Stomach (tissue), 8 donors: ENCODE measurements at regions not wholly inside any gene's neighbourhood (a gene's known extent, or its start where the extent isn't known, plus 50 kb on each side); places are given as distances from the start of the nearest gene placed in this dataset.

ENCODE experiments used
- DNase-seq, 2 donors: peaks; one replicate each; pipeline versions ENCODE4 v3.0.0 to v3.0.0-alpha.2; 2013 to 2019
- H3K27ac ChIP-seq, 5 donors: fragments of 200-600 bp in 4 of 5; sonication (generic) in 4 of 5; one replicate each; pipeline ENCODE4 v1.5.1; 2013 to 2019; ENCODE audit warnings: mild to moderate bottlenecking in 1 of 5, moderate library complexity in 1 of 5
- H3K27me3 ChIP-seq, 3 donors: fragments of 200-600 bp; sonication (generic); one replicate each; pipeline ENCODE4 v1.5.1; 2017 to 2019; ENCODE audit warnings: mixed run types in 1 of 3
- H3K36me3 ChIP-seq, 4 donors: fragments of 200-600 bp; sonication (generic); 1 replicate in 3 of 4; 2 replicates in 1 of 4; pipeline ENCODE4 v1.5.1; 2016 to 2019
- H3K4me1 ChIP-seq, 4 donors: fragments of 200-600 bp; sonication (generic); one replicate each; pipeline ENCODE4 v1.5.1; 2016 to 2019
- H3K4me3 ChIP-seq, 4 donors: fragments of 200-600 bp; sonication (generic) in 3 of 4; one replicate each; pipeline ENCODE4 v1.5.1; 2016 to 2019; ENCODE audit warnings: mild to moderate bottlenecking in 1 of 4
- H3K9me3 ChIP-seq, 4 donors: fragments of 200-600 bp; sonication (generic); one replicate each; pipeline ENCODE4 v1.5.1; 2016 to 2019
- EP300 ChIP-seq: sonication (generic); formaldehyde crosslinking; IDR thresholded peaks from one replicate; pipeline ENCODE4 v1.6.1; 2017; ENCODE audit warnings: antibody characterized with exemption
- POLR2A ChIP-seq, 4 donors: fragments of 450-650 bp; IDR thresholded peaks; one replicate each; pipeline ENCODE4 v1.6.1; 2016; ENCODE audit warnings: antibody characterized with exemption in 4 of 4, control low read depth in 2 of 4, mild to moderate bottlenecking in 1 of 4, moderate library complexity in 1 of 4
- POLR2AphosphoS5 ChIP-seq, 3 donors: sonication (generic); formaldehyde crosslinking; IDR thresholded peaks; one replicate each; pipeline ENCODE4 v1.6.1; 2016; ENCODE audit warnings: antibody characterized with exemption in 3 of 3
- WGBS, 5 donors: extraction: QIAGEN DNeasy Blood & Tissue Kit in 3 of 5; methylation state at CpG; one replicate each; pipeline versions ENCODE4 v1.1.5 to v1.1.7; 2013 to 2018; 5-methylcytosine and 5-hydroxymethylcytosine counted together
- intact Hi-C: fragments of 100-400 bp; cut with DNase I; formaldehyde crosslinking; loops from one replicate; pipeline ENCODE4 v1.15.1; 2023; ENCODE audit warnings: low total_unique reads
- TF ChIP-seq, protein P1 (sequence below), 7 experiments: fragments of 450-650 bp in 4 of 7; fragments of 200-600 bp in 3 of 7; sonication (generic) in 3 of 7; IDR thresholded peaks; one replicate each; pipeline ENCODE4 v1.5.1; 2016 to 2019; ENCODE audit warnings: antibody characterized with exemption in 7 of 7, control low read depth in 2 of 7, mild to moderate bottlenecking in 1 of 7
- donor health status: healthy with polysubstance abuse.
- donor health status: Bipolar disorder and iron deficiency.
- donor health status: healthy.

DNA sequence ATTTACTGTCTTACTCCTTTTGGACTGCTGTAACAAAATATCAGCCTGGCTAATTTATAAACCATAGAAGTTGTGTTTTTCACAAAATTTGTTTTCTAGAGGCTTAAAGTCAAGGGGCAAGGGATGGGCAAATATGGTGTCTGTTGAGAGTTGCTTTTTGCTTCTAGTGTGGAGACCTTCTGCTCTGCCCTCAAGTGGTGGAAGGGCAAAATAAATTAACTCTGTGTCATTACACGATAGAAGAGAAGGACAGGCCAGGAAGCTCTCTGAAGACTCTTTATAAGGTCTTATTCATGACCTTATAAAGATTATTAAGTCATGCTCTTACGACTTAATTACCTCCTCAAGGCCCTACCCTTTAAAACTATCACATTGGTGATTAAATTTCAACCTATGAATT is 181.2 kb upstream of the LRATD1 start:
- Histone ChIP-seq H3K27me3 (no peaks in the 10 kb centered on the region), H3K9me3 (peaks cover 0 to under 1% (median 0%) of the 10 kb centered on the region in 4 donors), H3K36me3 (no peaks in the 10 kb centered on the region), H3K27ac (no peak overlapping the region), H3K4me3 (no peak overlapping the region), H3K4me1 (no peaks in the 10 kb centered on the region)
- TF ChIP-seq EP300 (no peak), POLR2A (IDR thresholded peaks at IDR 0.05) (no peak)
- TF ChIP-seq, protein P1, sequence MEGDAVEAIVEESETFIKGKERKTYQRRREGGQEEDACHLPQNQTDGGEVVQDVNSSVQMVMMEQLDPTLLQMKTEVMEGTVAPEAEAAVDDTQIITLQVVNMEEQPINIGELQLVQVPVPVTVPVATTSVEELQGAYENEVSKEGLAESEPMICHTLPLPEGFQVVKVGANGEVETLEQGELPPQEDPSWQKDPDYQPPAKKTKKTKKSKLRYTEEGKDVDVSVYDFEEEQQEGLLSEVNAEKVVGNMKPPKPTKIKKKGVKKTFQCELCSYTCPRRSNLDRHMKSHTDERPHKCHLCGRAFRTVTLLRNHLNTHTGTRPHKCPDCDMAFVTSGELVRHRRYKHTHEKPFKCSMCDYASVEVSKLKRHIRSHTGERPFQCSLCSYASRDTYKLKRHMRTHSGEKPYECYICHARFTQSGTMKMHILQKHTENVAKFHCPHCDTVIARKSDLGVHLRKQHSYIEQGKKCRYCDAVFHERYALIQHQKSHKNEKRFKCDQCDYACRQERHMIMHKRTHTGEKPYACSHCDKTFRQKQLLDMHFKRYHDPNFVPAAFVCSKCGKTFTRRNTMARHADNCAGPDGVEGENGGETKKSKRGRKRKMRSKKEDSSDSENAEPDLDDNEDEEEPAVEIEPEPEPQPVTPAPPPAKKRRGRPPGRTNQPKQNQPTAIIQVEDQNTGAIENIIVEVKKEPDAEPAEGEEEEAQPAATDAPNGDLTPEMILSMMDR (IDR thresholded peaks at IDR 0.05) = no peak
- intact Hi-C loops = no loop called here
- 69 to 83% (median 76%) methylated on average over 2 of the region's 2 CpGs for WGBS, 5 donors
- DNase-seq = no peak

DNA sequence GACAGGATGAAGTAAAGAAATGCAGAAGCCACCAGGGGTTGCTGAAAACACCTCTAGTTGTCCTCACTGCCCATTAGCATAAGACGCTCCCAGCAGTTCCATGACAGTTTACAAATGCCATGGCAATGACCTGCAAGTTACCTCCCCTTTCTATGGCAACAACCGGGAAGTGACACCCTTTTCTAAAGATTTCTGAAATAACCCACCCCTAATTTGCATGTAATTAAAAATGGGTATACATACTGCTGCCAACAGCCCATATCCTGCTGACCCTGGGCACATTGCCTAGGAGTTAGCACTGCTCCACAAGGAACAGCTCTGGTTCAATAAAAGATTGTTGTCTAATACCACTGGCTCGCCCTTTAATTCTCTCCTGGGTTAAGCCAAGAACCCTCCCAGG is 178.3 kb upstream of the LRATD1 start:
- peaks cover 0 to 7% (median 0%) of the 10 kb centered on the region in 4 donors for H3K9me3 ChIP-seq
- no peak for DNase-seq
- TF ChIP-seq, protein P1 (IDR thresholded peaks at IDR 0.05) = no peak
- TF ChIP-seq EP300 (no peak), POLR2AphosphoS5 (IDR thresholded peaks at IDR 0.05) (no peak), POLR2A (IDR thresholded peaks at IDR 0.05) (no peak)
- no peaks in the 10 kb centered on the region for H3K27me3 ChIP-seq
- no peaks in the 10 kb centered on the region for H3K36me3 ChIP-seq
- no peak overlapping the region for H3K27ac ChIP-seq
- WGBS, 5 donors = 76 to 84% (median 81%) methylated on average over 3 of the region's 3 CpGs
- H3K4me1 ChIP-seq = no peaks in the 10 kb centered on the region
- intact Hi-C loops = no loop called here
- no peak overlapping the region for H3K4me3 ChIP-seq

DNA sequence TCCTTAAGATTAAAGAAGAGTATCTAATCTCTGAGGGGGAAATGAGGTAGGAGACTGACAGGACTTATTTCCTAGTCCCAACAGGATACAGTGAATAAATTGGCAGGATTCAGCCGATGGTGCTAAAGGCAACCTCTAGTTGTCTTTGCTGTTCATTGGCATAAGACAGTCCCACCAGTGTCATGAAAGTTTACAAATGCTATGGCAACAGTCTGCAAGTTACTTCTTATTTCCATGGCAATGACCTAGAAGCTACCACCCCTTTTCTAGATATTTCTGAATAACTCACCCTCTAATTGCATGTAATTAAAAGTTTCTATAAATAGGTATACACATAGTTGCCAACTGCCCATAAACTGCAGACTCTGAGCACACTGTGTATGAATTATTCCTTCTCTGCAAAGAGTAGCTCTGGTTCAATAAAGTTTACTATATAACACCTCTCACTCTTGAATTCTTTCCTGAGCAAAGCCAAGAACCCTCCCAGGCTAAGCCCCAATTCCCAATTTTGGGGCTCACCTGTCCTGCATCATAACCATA is 172.7 kb upstream of the LRATD1 start:
- no peak overlapping the region for H3K4me3 ChIP-seq
- WGBS, 5 donors = 92 to 100% (median 98%) methylated on average over 1 of the region's 1 CpG
- no peaks in the 10 kb centered on the region for H3K36me3 ChIP-seq
- peaks cover 0 to 19% (median 0%) of the 10 kb centered on the region in 4 donors for H3K9me3 ChIP-seq
- H3K4me1 ChIP-seq = no peaks in the 10 kb centered on the region
- TF ChIP-seq, protein P1 (IDR thresholded peaks at IDR 0.05) = no peak
- no peak for TF ChIP-seq POLR2AphosphoS5 (IDR thresholded peaks at IDR 0.05)
- no peak for TF ChIP-seq POLR2A (IDR thresholded peaks at IDR 0.05)
- TF ChIP-seq EP300 = no peak
- H3K27ac ChIP-seq = no peak overlapping the region
- intact Hi-C loops = no loop called here
- no peak for DNase-seq
- no peaks in the 10 kb centered on the region for H3K27me3 ChIP-seq

DNA sequence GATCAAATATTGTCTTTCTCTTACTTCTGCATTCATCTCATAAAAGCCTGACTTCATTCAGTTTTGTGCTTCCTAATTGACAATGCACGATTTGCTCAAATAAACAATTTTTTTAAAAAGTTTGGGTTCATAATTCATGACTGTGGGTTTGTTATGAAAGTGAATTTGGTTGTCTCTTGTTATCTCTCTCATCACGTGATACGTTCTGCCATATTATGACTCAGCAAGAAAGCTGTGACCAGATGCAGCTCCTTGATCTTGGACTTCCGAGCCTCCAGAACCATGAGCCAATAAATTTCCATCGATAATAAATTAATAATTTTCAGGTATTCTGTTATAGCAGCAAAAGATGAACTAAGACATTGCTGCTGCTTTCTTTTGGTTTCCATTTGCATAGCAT is 156.5 kb upstream of the LRATD1 start:
- no peaks in the 10 kb centered on the region for H3K36me3 ChIP-seq
- WGBS, 5 donors = 82 to 88% (median 86%) methylated on average over 5 of the region's 5 CpGs
- no peak for DNase-seq
- H3K27ac ChIP-seq = no peak overlapping the region
- H3K4me3 ChIP-seq = no peak overlapping the region
- no peaks in the 10 kb centered on the region for H3K4me1 ChIP-seq
- intact Hi-C loops = no loop called here
- no peaks in the 10 kb centered on the region for H3K27me3 ChIP-seq
- peaks cover 0 to 4% (median 0%) of the 10 kb centered on the region in 4 donors for H3K9me3 ChIP-seq
- TF ChIP-seq POLR2A (IDR thresholded peaks at IDR 0.05) (no peak), POLR2AphosphoS5 (IDR thresholded peaks at IDR 0.05) (no peak), EP300 (no peak)
- TF ChIP-seq, protein P1 (IDR thresholded peaks at IDR 0.05) = no peak
